WTC11 (cell line): ENCODE measurements at regions not wholly inside any gene's neighbourhood (a gene's known extent, or its start where the extent isn't known, plus 50 kb on each side); places are given as distances from the start of the nearest gene placed in this dataset.

Experiments used
- ATAC-seq: fragments of 200-7000 bp; cut with Tn5 transposase; 2 replicates; pipeline ENCODE4 v1.10.0; 2021; ENCODE audit warnings: mild to moderate bottlenecking, moderate library complexity
- CTCF ChIA-PET: fragments of 300-600 bp; sonication (Branson Sonifier 250); formaldehyde crosslinking; loops from one replicate; lab custom pipeline; 2021; ENCODE audit warnings: antibody characterized with exemption; lab: Charles Lee
- POLR2A ChIA-PET: fragments of 350-600 bp; sonication (Branson Sonifier 250); formaldehyde crosslinking; loops from one replicate; lab custom pipeline; 2021; ENCODE audit warnings: antibody characterized with exemption; lab: Charles Lee
- DNase-seq: peaks from one replicate; pipeline ENCODE4 v3.0.0; 2021; ENCODE audit warnings: low spot score
- H3K27ac Mint-ChIP-seq: 2 replicates; pipeline ENCODE4 v1.8.0; 2021; ENCODE audit warnings: mixed read lengths
- H3K27me3 Mint-ChIP-seq: 2 replicates; pipeline ENCODE4 v1.8.0; 2021; ENCODE audit warnings: low read depth, mild to moderate bottlenecking, moderate library complexity, mixed read lengths
- H3K36me3 Mint-ChIP-seq: 2 replicates; pipeline ENCODE4 v1.8.0; 2021; ENCODE audit warnings: mixed read lengths
- H3K4me1 Mint-ChIP-seq: 2 replicates; pipeline ENCODE4 v1.8.0; 2022; ENCODE audit warnings: mixed read lengths
- H3K4me3 Mint-ChIP-seq: 2 replicates; pipeline ENCODE4 v1.8.0; 2021; ENCODE audit warnings: mild to moderate bottlenecking, moderate library complexity, mixed read lengths
- H3K9me3 Mint-ChIP-seq: 2 replicates; pipeline ENCODE4 v1.8.0; 2021; ENCODE audit warnings: mixed read lengths
- CREB1 ChIP-seq: sonication (generic); formaldehyde crosslinking; IDR thresholded peaks from 2 replicates; pipeline ENCODE4 v1.8.0; 2023; ENCODE audit warnings: mild to moderate bottlenecking, missing genetic modification reagents
- CREM ChIP-seq: sonication (generic); formaldehyde crosslinking; IDR thresholded peaks from 2 replicates; pipeline ENCODE4 v1.8.1; 2022; ENCODE audit warnings: mild to moderate bottlenecking, missing genetic modification reagents, moderate library complexity
- E2F4 ChIP-seq: sonication (generic); formaldehyde crosslinking; IDR thresholded peaks from 2 replicates; pipeline ENCODE4 v1.8.1; 2022; ENCODE audit warnings: low read depth, mild to moderate bottlenecking, moderate library complexity, missing genetic modification reagents, borderline replicate concordance
- ETV6 ChIP-seq: sonication (generic); formaldehyde crosslinking; IDR thresholded peaks from 2 replicates; pipeline ENCODE4 v1.8.1; 2022; ENCODE audit warnings: mild to moderate bottlenecking, missing genetic modification reagents
- FOXK1 ChIP-seq: sonication (generic); formaldehyde crosslinking; IDR thresholded peaks from 2 replicates; pipeline ENCODE4 v1.8.0; 2022; ENCODE audit warnings: mild to moderate bottlenecking, moderate library complexity, missing genetic modification reagents
- FOXP1 ChIP-seq: sonication (generic); formaldehyde crosslinking; IDR thresholded peaks from 2 replicates; pipeline ENCODE4 v1.8.0; 2022; ENCODE audit warnings: missing genetic modification reagents, mild to moderate bottlenecking, moderate library complexity, borderline replicate concordance
- GRHL2 ChIP-seq: fragments of 250-450 bp; sonication (Bioruptor Pico); IDR thresholded peaks from 2 replicates; pipeline ENCODE4 v1.8.0; 2022; ENCODE audit warnings: mild to moderate bottlenecking, moderate library complexity; ENCODE audit not compliant: insufficient replicate concordance, severe bottlenecking
- IRF1 ChIP-seq: sonication (generic); formaldehyde crosslinking; IDR thresholded peaks from 2 replicates; pipeline ENCODE4 v1.8.0; 2023; ENCODE audit warnings: missing genetic modification reagents
- MXD4 ChIP-seq: fragments of 250-450 bp; sonication (Bioruptor Pico); IDR thresholded peaks from 2 replicates; pipeline ENCODE4 v1.8.0; 2021; ENCODE audit warnings: mild to moderate bottlenecking, moderate library complexity, borderline replicate concordance
- NFYB ChIP-seq: sonication (generic); formaldehyde crosslinking; conservative IDR thresholded peaks from 2 replicates; pipeline ENCODE4 v1.8.0; 2022; ENCODE audit warnings: low read depth, missing genetic modification reagents
- PRRX2 ChIP-seq: fragments of 250-450 bp; sonication (Bioruptor Pico); IDR thresholded peaks from 2 replicates; pipeline ENCODE4 v1.8.0; 2021; ENCODE audit warnings: mild to moderate bottlenecking
- SP1 ChIP-seq: sonication (generic); formaldehyde crosslinking; conservative IDR thresholded peaks from 2 replicates; pipeline ENCODE4 v1.8.1; 2022; ENCODE audit warnings: missing genetic modification reagents
- TEAD1 ChIP-seq: sonication (generic); formaldehyde crosslinking; IDR thresholded peaks from 2 replicates; pipeline ENCODE4 v1.8.0; 2022; ENCODE audit warnings: mild to moderate bottlenecking, missing genetic modification reagents
- ZBTB21 ChIP-seq: sonication (generic); formaldehyde crosslinking; IDR thresholded peaks from 2 replicates; pipeline ENCODE4 v1.8.1; 2023; ENCODE audit warnings: mild to moderate bottlenecking, missing genetic modification reagents, borderline replicate concordance
- ZNF671 ChIP-seq: fragments of 250-450 bp; sonication (Bioruptor Pico); IDR thresholded peaks from 2 replicates; pipeline ENCODE4 v1.8.0; 2021; ENCODE audit warnings: mild to moderate bottlenecking
- TF ChIP-seq, protein P1 (sequence below): sonication (generic); formaldehyde crosslinking; IDR thresholded peaks from 2 replicates; pipeline ENCODE4 v1.8.1; 2023; ENCODE audit warnings: mild to moderate bottlenecking, moderate library complexity, missing genetic modification reagents
- TF ChIP-seq, protein P2 (sequence below): sonication (generic); formaldehyde crosslinking; conservative IDR thresholded peaks from 2 replicates; pipeline ENCODE4 v1.8.1; 2022; ENCODE audit warnings: mild to moderate bottlenecking, missing genetic modification reagents
- TF ChIP-seq, protein P3 (sequence below): sonication (generic); formaldehyde crosslinking; IDR thresholded peaks from 2 replicates; pipeline ENCODE4 v1.8.0; 2022; ENCODE audit warnings: mild to moderate bottlenecking, missing genetic modification reagents
- TF ChIP-seq, protein P4 (sequence below): sonication (generic); formaldehyde crosslinking; IDR thresholded peaks from 2 replicates; pipeline ENCODE4 v1.8.1; 2023; ENCODE audit warnings: mild to moderate bottlenecking, missing genetic modification reagents
- TF ChIP-seq, protein P5 (sequence below): sonication (generic); formaldehyde crosslinking; IDR thresholded peaks from 2 replicates; pipeline ENCODE4 v1.8.0; 2023; ENCODE audit warnings: mild to moderate bottlenecking, missing genetic modification reagents

- no peak for TF ChIP-seq FOXK1 (CRISPR knock-in tag)
- TF ChIP-seq, protein P1, sequence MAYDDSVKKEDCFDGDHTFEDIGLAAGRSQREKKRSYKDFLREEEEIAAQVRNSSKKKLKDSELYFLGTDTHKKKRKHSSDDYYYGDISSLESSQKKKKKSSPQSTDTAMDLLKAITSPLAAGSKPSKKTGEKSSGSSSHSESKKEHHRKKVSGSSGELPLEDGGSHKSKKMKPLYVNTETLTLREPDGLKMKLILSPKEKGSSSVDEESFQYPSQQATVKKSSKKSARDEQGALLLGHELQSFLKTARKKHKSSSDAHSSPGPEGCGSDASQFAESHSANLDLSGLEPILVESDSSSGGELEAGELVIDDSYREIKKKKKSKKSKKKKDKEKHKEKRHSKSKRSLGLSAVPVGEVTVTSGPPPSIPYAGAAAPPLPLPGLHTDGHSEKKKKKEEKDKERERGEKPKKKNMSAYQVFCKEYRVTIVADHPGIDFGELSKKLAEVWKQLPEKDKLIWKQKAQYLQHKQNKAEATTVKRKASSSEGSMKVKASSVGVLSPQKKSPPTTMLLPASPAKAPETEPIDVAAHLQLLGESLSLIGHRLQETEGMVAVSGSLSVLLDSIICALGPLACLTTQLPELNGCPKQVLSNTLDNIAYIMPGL (CRISPR knock-in tag), result no peak
- TF ChIP-seq CREB1 (CRISPR knock-in tag), result no peak
- TF ChIP-seq, protein P2, sequence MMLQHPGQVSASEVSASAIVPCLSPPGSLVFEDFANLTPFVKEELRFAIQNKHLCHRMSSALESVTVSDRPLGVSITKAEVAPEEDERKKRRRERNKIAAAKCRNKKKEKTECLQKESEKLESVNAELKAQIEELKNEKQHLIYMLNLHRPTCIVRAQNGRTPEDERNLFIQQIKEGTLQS, result no peak
- TF ChIP-seq ZBTB21 (CRISPR knock-in tag), result no peak
- no peak for TF ChIP-seq FOXP1 (CRISPR knock-in tag)
- TF ChIP-seq ZNF671 (CRISPR knock-in tag), result no peak
- no peak for TF ChIP-seq MXD4 (CRISPR knock-in tag)
- no peak for TF ChIP-seq ETV6
- TF ChIP-seq, protein P3, sequence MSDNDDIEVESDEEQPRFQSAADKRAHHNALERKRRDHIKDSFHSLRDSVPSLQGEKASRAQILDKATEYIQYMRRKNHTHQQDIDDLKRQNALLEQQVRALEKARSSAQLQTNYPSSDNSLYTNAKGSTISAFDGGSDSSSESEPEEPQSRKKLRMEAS (CRISPR knock-in tag), result no peak
- no peak for TF ChIP-seq TEAD1
- no peak for TF ChIP-seq IRF1 (CRISPR knock-in tag)
- no peak for TF ChIP-seq E2F4 (CRISPR knock-in tag)
- TF ChIP-seq, protein P4, sequence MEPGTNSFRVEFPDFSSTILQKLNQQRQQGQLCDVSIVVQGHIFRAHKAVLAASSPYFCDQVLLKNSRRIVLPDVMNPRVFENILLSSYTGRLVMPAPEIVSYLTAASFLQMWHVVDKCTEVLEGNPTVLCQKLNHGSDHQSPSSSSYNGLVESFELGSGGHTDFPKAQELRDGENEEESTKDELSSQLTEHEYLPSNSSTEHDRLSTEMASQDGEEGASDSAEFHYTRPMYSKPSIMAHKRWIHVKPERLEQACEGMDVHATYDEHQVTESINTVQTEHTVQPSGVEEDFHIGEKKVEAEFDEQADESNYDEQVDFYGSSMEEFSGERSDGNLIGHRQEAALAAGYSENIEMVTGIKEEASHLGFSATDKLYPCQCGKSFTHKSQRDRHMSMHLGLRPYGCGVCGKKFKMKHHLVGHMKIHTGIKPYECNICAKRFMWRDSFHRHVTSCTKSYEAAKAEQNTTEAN (CRISPR knock-in tag), result no peak
- TF ChIP-seq NFYB (CRISPR knock-in tag), result no peak
- TF ChIP-seq SP1 (CRISPR knock-in tag), result no peak
- TF ChIP-seq, protein P5, sequence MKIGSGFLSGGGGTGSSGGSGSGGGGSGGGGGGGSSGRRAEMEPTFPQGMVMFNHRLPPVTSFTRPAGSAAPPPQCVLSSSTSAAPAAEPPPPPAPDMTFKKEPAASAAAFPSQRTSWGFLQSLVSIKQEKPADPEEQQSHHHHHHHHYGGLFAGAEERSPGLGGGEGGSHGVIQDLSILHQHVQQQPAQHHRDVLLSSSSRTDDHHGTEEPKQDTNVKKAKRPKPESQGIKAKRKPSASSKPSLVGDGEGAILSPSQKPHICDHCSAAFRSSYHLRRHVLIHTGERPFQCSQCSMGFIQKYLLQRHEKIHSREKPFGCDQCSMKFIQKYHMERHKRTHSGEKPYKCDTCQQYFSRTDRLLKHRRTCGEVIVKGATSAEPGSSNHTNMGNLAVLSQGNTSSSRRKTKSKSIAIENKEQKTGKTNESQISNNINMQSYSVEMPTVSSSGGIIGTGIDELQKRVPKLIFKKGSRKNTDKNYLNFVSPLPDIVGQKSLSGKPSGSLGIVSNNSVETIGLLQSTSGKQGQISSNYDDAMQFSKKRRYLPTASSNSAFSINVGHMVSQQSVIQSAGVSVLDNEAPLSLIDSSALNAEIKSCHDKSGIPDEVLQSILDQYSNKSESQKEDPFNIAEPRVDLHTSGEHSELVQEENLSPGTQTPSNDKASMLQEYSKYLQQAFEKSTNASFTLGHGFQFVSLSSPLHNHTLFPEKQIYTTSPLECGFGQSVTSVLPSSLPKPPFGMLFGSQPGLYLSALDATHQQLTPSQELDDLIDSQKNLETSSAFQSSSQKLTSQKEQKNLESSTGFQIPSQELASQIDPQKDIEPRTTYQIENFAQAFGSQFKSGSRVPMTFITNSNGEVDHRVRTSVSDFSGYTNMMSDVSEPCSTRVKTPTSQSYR, result no peak
- TF ChIP-seq PRRX2 (CRISPR knock-in tag), result no peak
- no peak for TF ChIP-seq GRHL2 (CRISPR knock-in tag)
- no peak for TF ChIP-seq CREM
- 0 out of 2 replicates have a peak, but pooled peaks cover 6% of the 10 kb centered on the region for H3K9me3 Mint-ChIP-seq
- H3K27ac Mint-ChIP-seq, result no peak overlapping the region
- ChIA-PET POLR2A (no interaction called here), CTCF (no interaction called here)
- H3K4me3 Mint-ChIP-seq, result no peak overlapping the region
- ATAC-seq (no peak), DNase-seq (no peak)
- no peaks in the 10 kb centered on the region for H3K36me3 Mint-ChIP-seq
- no peaks in the 10 kb centered on the region for H3K27me3 Mint-ChIP-seq
- peaks cover 30% of the 10 kb centered on the region for H3K4me1 Mint-ChIP-seq
These were observed 79.9 kb upstream of the SATB1 start for GRCh38 chr3:18505056-18505455.
